ENCODE measurements at regions not wholly inside any gene's neighbourhood (a gene's known extent, or its start where the extent isn't known, plus 50 kb on each side); places are given as distances from the start of the nearest gene placed in this dataset.

DNA sequence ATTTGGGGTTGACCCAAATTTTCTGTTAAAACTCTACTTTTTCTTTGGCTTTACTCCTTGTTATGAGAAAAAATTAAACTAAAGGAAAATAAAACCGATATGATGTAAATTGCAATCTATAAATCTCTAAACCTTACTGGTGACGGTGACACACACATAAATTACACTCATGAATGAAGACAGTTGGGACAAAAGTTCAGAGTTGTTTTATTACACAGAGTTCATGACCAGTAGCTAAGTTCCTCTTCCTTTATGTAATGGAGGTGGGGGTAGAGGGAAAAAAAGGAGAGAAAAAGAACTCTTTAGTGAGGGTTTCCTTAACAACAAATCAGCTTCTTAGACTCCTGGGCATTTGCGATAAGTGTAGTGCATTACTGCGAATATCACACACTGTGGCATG is 220.7 kb downstream of the KCNJ2 start:
- H4K20me1 ChIP-seq (replicated peaks in 1 of 2; ENCODE audit: control insufficient read depth in 1 of 2, insufficient read depth in 2 of 2, low read length in 2 of 2) = no peaks in the 10 kb centered on the region
- H3K14ac ChIP-seq (ENCODE audit: insufficient read length) = no peak overlapping the region
- CTCF ChIA-PET (ENCODE audit: partially characterized antibody) = interaction anchor here (0.6 kb wide), 2 partner anchors 297 to 633 kb away, joined by 3 read pairs; no protein-coding TSS in a partner anchor

More for the DNA sequence above, 220.7 kb downstream of the KCNJ2 start:
- H2AFZ ChIP-seq (ENCODE audit: low read length) = no peak overlapping the region
- no peak overlapping the region for H2BK15ac ChIP-seq (ENCODE audit: low read length)
- H4K5ac ChIP-seq (ENCODE audit: insufficient read length, low read depth, low read length) = no peak overlapping the region
- no peak overlapping the region for H3K18ac ChIP-seq (ENCODE audit: extremely low read depth, low read length)
- H3K4me1 ChIP-seq (replicated peaks in 1 of 4; ENCODE audit: control insufficient read depth in 3 of 4, insufficient read depth in 4 of 4, low read length in 3 of 4) = no peaks in the 10 kb centered on the region
- H3K36me3 ChIP-seq (ENCODE audit: control insufficient read depth in 2 of 4, insufficient read depth in 4 of 4, low read length in 3 of 4) = no peaks in the 10 kb centered on the region
- no peak overlapping the region for H3K56ac ChIP-seq (replicated peaks; ENCODE audit: insufficient read length, low read depth, low read length)
- H3K27ac ChIP-seq (ENCODE audit: low read depth, low read length) = no peak overlapping the region
- peaks cover 0 to 1% (median 0%) of the 10 kb centered on the region in 4 experiments; a peak in 1 of 7 replicates for H3K27me3 ChIP-seq (replicated peaks in 1 of 4; ENCODE audit: control insufficient read depth in 3 of 4, extremely low read depth in 1 of 4, insufficient read depth in 3 of 4, low read length in 3 of 4)
- H3K9me3 ChIP-seq (ENCODE audit: insufficient read depth in 2 of 2, low read depth in 1 of 2, low read length in 1 of 2) = no peaks in the 10 kb centered on the region
- H3K4me3 ChIP-seq (ENCODE audit: extremely low read depth in 1 of 4, insufficient read depth in 2 of 4, low read depth in 3 of 4, low read length in 4 of 4) = no peak overlapping the region
- H2BK20ac ChIP-seq (ENCODE audit: low read length) = no peak overlapping the region
- H3K4ac ChIP-seq (replicated peaks; ENCODE audit: insufficient read length, low read depth, low read length) = no peak overlapping the region
- H4K8ac ChIP-seq (ENCODE audit: extremely low read depth, insufficient read depth, low read length) = no peak overlapping the region
- no peak overlapping the region for H2AK5ac ChIP-seq (ENCODE audit: low read depth, low read length)
- H2BK5ac ChIP-seq (ENCODE audit: low read depth, low read length) = no peak overlapping the region
- WGBS, 2 experiments (ENCODE audit: extremely low coverage in 1 of 2, insufficient coverage in 1 of 2, insufficient read length in 1 of 2, insufficient replicate concordance in 2 of 2, low coverage in 1 of 2, low lambda C conversion rate in 2 of 2, missing lambda C conversion rate in 1 of 2) = 88% methylated on average over 4 of the region's 4 CpGs; no CpG with 5 or more reads in 1 of the 2 experiments
- DNase-seq (ENCODE audit: low read depth in 1 of 2, low spot score in 2 of 2) (no peak), FAIRE-seq (no peak)
- H3K79me1 ChIP-seq (ENCODE audit: low read depth, low read length) = no peaks in the 10 kb centered on the region
- H3K79me2 ChIP-seq (ENCODE audit: control insufficient read depth in 1 of 2, insufficient read depth in 2 of 2, low read length in 2 of 2) = no peaks in the 10 kb centered on the region
- H3K4me2 ChIP-seq (ENCODE audit: insufficient read depth in 1 of 2, low read depth in 2 of 2, low read length in 2 of 2) = no peak overlapping the region
- H2BK120ac ChIP-seq (replicated peaks; ENCODE audit: low read depth, low read length) = no peak overlapping the region
- no peak overlapping the region for H3K23ac ChIP-seq (ENCODE audit: insufficient read length)
- H2BK12ac ChIP-seq (ENCODE audit: low read depth, low read length) = no peak overlapping the region
- TF ChIP-seq MAFK (IDR thresholded peaks at IDR 0.05; ENCODE audit: low read depth, low read length) (no peak), CBX5 (IDR thresholded peaks at IDR 0.05; ENCODE audit: low read depth, low read length) (no peak), CHD1 (IDR thresholded peaks at IDR 0.05; ENCODE audit: low read depth, low read length) (no peak), RBBP5 (IDR thresholded peaks at IDR 0.05; ENCODE audit: borderline replicate concordance, low read depth, low read length) (no peak), RAD21 (IDR thresholded peaks at IDR 0.05 in 1 of 2, conservative IDR thresholded peaks at IDR 0.05 in 1 of 2; ENCODE audit: low read depth in 2 of 2, low read length in 2 of 2) (no peak), SP1 (IDR thresholded peaks at IDR 0.05; ENCODE audit: low read depth, low read length) (no peak), CBX8 (IDR thresholded peaks at IDR 0.05; ENCODE audit: borderline replicate concordance, low read depth, low read length) (no peak), ZNF274 (IDR thresholded peaks at IDR 0.05; ENCODE audit: borderline replicate concordance, extremely low read depth, low read length) (no peak), RFX5 (IDR thresholded peaks at IDR 0.05; ENCODE audit: borderline replicate concordance, low read depth, low read length) (no peak), HDAC2 (IDR thresholded peaks at IDR 0.05; ENCODE audit: borderline replicate concordance in 1 of 2, low read depth in 2 of 2, low read length in 2 of 2) (no peak)
- TF ChIP-seq, protein P1, sequence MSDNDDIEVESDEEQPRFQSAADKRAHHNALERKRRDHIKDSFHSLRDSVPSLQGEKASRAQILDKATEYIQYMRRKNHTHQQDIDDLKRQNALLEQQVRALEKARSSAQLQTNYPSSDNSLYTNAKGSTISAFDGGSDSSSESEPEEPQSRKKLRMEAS (IDR thresholded peaks at IDR 0.05) = no peak
- TF ChIP-seq, protein P2, sequence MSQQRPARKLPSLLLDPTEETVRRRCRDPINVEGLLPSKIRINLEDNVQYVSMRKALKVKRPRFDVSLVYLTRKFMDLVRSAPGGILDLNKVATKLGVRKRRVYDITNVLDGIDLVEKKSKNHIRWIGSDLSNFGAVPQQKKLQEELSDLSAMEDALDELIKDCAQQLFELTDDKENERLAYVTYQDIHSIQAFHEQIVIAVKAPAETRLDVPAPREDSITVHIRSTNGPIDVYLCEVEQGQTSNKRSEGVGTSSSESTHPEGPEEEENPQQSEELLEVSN (IDR thresholded peaks at IDR 0.05) = no peak
- H3K23me2 ChIP-seq (ENCODE audit: low read depth, low read length) = no peaks in the 10 kb centered on the region
- H3K9ac ChIP-seq (replicated peaks in 1 of 4; ENCODE audit: extremely low read depth in 1 of 4, low read depth in 3 of 4, low read length in 3 of 4) = no peak overlapping the region
- POLR2A ChIA-PET (ENCODE audit: partially characterized antibody) = interaction anchor here (0.6 kb wide), 2 partner anchors 52 to 147 kb away, joined by 3 to 5 read pairs; no protein-coding TSS in a partner anchor
- H4K91ac ChIP-seq (replicated peaks; ENCODE audit: insufficient read length, low read length) = no peak overlapping the region
